ENCODE measurements at regions not wholly inside any gene's neighbourhood (a gene's known extent, or its start where the extent isn't known, plus 50 kb on each side); places are given as distances from the start of the nearest gene placed in this dataset.

DNA sequence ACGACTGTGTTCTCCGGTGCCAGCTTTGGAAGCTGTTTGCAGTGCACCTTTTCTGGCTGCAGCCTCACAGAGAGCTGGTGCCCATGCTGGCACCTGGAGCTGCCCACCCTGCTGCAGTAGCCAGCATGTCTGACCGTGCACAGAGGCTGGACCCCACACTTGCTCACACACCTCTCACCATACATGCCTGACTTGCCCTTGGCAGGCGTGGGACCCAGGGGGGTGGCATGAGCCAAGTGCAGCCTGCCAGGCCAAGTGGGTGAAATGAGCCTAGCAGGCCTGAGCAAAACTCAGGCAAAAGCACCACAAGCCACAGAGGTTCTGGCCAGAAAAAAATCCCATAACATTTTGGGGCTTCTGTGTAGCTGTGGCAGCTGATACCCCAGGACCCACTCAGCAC is 258.8 kb downstream of the XPNPEP1 start (continued):
- TF ChIP-seq, protein P1, sequence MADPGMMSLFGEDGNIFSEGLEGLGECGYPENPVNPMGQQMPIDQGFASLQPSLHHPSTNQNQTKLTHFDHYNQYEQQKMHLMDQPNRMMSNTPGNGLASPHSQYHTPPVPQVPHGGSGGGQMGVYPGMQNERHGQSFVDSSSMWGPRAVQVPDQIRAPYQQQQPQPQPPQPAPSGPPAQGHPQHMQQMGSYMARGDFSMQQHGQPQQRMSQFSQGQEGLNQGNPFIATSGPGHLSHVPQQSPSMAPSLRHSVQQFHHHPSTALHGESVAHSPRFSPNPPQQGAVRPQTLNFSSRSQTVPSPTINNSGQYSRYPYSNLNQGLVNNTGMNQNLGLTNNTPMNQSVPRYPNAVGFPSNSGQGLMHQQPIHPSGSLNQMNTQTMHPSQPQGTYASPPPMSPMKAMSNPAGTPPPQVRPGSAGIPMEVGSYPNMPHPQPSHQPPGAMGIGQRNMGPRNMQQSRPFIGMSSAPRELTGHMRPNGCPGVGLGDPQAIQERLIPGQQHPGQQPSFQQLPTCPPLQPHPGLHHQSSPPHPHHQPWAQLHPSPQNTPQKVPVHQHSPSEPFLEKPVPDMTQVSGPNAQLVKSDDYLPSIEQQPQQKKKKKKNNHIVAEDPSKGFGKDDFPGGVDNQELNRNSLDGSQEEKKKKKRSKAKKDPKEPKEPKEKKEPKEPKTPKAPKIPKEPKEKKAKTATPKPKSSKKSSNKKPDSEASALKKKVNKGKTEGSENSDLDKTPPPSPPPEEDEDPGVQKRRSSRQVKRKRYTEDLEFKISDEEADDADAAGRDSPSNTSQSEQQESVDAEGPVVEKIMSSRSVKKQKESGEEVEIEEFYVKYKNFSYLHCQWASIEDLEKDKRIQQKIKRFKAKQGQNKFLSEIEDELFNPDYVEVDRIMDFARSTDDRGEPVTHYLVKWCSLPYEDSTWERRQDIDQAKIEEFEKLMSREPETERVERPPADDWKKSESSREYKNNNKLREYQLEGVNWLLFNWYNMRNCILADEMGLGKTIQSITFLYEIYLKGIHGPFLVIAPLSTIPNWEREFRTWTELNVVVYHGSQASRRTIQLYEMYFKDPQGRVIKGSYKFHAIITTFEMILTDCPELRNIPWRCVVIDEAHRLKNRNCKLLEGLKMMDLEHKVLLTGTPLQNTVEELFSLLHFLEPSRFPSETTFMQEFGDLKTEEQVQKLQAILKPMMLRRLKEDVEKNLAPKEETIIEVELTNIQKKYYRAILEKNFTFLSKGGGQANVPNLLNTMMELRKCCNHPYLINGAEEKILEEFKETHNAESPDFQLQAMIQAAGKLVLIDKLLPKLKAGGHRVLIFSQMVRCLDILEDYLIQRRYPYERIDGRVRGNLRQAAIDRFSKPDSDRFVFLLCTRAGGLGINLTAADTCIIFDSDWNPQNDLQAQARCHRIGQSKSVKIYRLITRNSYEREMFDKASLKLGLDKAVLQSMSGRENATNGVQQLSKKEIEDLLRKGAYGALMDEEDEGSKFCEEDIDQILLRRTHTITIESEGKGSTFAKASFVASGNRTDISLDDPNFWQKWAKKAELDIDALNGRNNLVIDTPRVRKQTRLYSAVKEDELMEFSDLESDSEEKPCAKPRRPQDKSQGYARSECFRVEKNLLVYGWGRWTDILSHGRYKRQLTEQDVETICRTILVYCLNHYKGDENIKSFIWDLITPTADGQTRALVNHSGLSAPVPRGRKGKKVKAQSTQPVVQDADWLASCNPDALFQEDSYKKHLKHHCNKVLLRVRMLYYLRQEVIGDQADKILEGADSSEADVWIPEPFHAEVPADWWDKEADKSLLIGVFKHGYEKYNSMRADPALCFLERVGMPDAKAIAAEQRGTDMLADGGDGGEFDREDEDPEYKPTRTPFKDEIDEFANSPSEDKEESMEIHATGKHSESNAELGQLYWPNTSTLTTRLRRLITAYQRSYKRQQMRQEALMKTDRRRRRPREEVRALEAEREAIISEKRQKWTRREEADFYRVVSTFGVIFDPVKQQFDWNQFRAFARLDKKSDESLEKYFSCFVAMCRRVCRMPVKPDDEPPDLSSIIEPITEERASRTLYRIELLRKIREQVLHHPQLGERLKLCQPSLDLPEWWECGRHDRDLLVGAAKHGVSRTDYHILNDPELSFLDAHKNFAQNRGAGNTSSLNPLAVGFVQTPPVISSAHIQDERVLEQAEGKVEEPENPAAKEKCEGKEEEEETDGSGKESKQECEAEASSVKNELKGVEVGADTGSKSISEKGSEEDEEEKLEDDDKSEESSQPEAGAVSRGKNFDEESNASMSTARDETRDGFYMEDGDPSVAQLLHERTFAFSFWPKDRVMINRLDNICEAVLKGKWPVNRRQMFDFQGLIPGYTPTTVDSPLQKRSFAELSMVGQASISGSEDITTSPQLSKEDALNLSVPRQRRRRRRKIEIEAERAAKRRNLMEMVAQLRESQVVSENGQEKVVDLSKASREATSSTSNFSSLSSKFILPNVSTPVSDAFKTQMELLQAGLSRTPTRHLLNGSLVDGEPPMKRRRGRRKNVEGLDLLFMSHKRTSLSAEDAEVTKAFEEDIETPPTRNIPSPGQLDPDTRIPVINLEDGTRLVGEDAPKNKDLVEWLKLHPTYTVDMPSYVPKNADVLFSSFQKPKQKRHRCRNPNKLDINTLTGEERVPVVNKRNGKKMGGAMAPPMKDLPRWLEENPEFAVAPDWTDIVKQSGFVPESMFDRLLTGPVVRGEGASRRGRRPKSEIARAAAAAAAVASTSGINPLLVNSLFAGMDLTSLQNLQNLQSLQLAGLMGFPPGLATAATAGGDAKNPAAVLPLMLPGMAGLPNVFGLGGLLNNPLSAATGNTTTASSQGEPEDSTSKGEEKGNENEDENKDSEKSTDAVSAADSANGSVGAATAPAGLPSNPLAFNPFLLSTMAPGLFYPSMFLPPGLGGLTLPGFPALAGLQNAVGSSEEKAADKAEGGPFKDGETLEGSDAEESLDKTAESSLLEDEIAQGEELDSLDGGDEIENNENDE (IDR thresholded peaks at IDR 0.05; ENCODE audit: insufficient replicate concordance, low read length), result no peak
- TF ChIP-seq SIX5 (IDR thresholded peaks at IDR 0.05; ENCODE audit: low read depth, low read length), result no peak
- no peak for TF ChIP-seq SRF (IDR thresholded peaks at IDR 0.05; ENCODE audit: low read depth, low read length)
- no peak for TF ChIP-seq KDM1A (IDR thresholded peaks at IDR 0.05; ENCODE audit: borderline replicate concordance, low read length)
- TF ChIP-seq JUND (IDR thresholded peaks at IDR 0.05; ENCODE audit: low read length), result no peak
- no peak for TF ChIP-seq POLR2A (IDR thresholded peaks at IDR 0.05; ENCODE audit: control extremely low read depth in 1 of 2, low read depth in 2 of 2, low read length in 2 of 2)
- no peak for TF ChIP-seq RNF2 (IDR thresholded peaks at IDR 0.05; ENCODE audit: borderline replicate concordance, low read depth, low read length, missing control alignments, poor library complexity, severe bottlenecking)
- TF ChIP-seq EGR1 (IDR thresholded peaks at IDR 0.05; ENCODE audit: borderline replicate concordance, low read depth, low read length), result no peak
- TF ChIP-seq ASH2L (IDR thresholded peaks at IDR 0.05; ENCODE audit: low read length), result no peak
- TF ChIP-seq MAFK (IDR thresholded peaks at IDR 0.05; ENCODE audit: low read depth, low read length), result no peak
- no peak for TF ChIP-seq CTBP2 (IDR thresholded peaks at IDR 0.05; ENCODE audit: borderline replicate concordance, insufficient read depth, insufficient read length, low read length)
- TF ChIP-seq FOSL1 (IDR thresholded peaks at IDR 0.05; ENCODE audit: insufficient read depth, low read depth, low read length), result no peak
- TF ChIP-seq KDM4A (IDR thresholded peaks at IDR 0.05; ENCODE audit: low read depth, low read length, severe bottlenecking), result no peak
